ENCODE measurements at regions not wholly inside any gene's neighbourhood (a gene's known extent, or its start where the extent isn't known, plus 50 kb on each side); places are given as distances from the start of the nearest gene placed in this dataset.

DNA sequence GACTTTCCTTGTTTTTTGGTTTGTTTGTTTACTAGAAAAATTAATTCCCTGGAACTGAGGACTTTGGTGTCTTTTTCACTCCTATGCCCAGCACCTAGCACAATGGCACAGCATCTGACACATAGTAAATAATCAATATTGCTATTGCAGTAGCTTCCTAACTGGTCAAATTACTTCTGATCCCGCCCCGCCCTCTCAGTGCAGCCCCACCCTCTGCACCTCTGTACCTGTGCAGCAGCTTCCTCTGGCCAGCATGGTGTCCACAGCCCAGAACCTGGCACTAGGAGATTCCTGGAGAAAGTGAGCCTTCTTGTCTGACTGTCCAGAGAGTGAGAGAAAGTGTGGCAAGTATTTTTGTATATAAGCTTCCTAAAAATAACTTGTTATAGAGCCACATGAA lies 343.2 kb downstream of the ZNF608 start:
- Histone ChIP-seq H4K20me1 (replicated peaks; ENCODE audit: control insufficient read depth, insufficient read depth, low read length) (no peaks in the 10 kb centered on the region), H2AFZ (ENCODE audit: low read depth, low read length) (no peak overlapping the region), H3K79me2 (ENCODE audit: control insufficient read depth, insufficient read depth, low read length) (no peaks in the 10 kb centered on the region), H3K9me3 (replicated peaks; ENCODE audit: control insufficient read depth, insufficient read depth, low read depth, low read length) (no peaks in the 10 kb centered on the region), H3K36me3 (ENCODE audit: control insufficient read depth, insufficient read depth, low read length) (no peaks in the 10 kb centered on the region), H3K4me3 (no peak overlapping the region), H3K27ac (ENCODE audit: extremely low read depth, low read depth, low read length) (no peak overlapping the region), H3K4me1 (replicated peaks in 1 of 2; ENCODE audit: control insufficient read depth in 2 of 2, insufficient read depth in 2 of 2, low read length in 2 of 2) (no peaks in the 10 kb centered on the region), H3K9me1 (ENCODE audit: control insufficient read depth, insufficient read depth, low read length) (no peaks in the 10 kb centered on the region), H3K27me3 (ENCODE audit: control insufficient read depth in 2 of 2, insufficient read depth in 2 of 2, low read length in 2 of 2) (no peaks in the 10 kb centered on the region), H3K4me2 (ENCODE audit: insufficient read depth, low read length) (no peak overlapping the region), H3K9ac (ENCODE audit: insufficient read depth in 1 of 2, low read depth in 2 of 2, low read length in 2 of 2) (no peak overlapping the region)
- intact Hi-C loops (cut with micrococcal nuclease): no loop called here
- no peak for FAIRE-seq
- CTCF ChIA-PET (ENCODE audit: low intra/inter-chr PET ratio): no interaction called here
- in situ Hi-C loops (cut with MboI): no loop called here
- no peak for DNase-seq (ENCODE audit: extremely low read depth in 1 of 4, low spot score in 3 of 4)
- POLR2A ChIA-PET: no interaction called here
- TF ChIP-seq YY1 (IDR thresholded peaks at IDR 0.05; ENCODE audit: borderline replicate concordance in 1 of 3, control insufficient read depth in 1 of 3, extremely low read depth in 1 of 3, insufficient read depth in 3 of 3, insufficient read length in 1 of 3, insufficient replicate concordance in 2 of 3, low read depth in 1 of 3, low read length in 2 of 3) (no peak), ZBTB49 (CRISPR knock-in tag; IDR thresholded peaks at IDR 0.05; ENCODE audit: borderline replicate concordance) (no peak), ATF7 (IDR thresholded peaks at IDR 0.05) (no peak)
- no TSS peak for BruUV-seq (replicated peaks)
- 6% methylated on average over 2 of the region's 2 CpGs for WGBS (ENCODE audit: insufficient coverage, low coverage, missing lambda C conversion rate)
- ATAC-seq: no peak

All from K562 (cell line).